Brain microvascular endothelial cell (primary cell): ENCODE measurements at regions not wholly inside any gene's neighbourhood (a gene's known extent, or its start where the extent isn't known, plus 50 kb on each side); places are given as distances from the start of the nearest gene placed in this dataset.

Source experiments
- DNase-seq: peaks from one replicate; pipeline ENCODE4 v3.0.0-alpha.2; 2020
- H3K27ac ChIP-seq: fragments of 250-450 bp; sonication (Bioruptor Pico); 2 replicates; pipeline ENCODE4 v1.5.1; 2020; ENCODE audit warnings: mild to moderate bottlenecking, moderate library complexity
- H3K27me3 ChIP-seq: fragments of 250-450 bp; sonication (Bioruptor Pico); replicated peaks from 2 replicates; pipeline ENCODE4 v1.5.1; 2020; ENCODE audit warnings: mild to moderate bottlenecking
- H3K36me3 ChIP-seq: fragments of 250-450 bp; sonication (Bioruptor Pico); replicated peaks from 2 replicates; pipeline ENCODE4 v1.5.1; 2020; ENCODE audit warnings: mild to moderate bottlenecking
- H3K4me3 ChIP-seq: 2 replicates; pipeline ENCODE4 v1.5.1; 2011; ENCODE audit warnings: low read depth, mild to moderate bottlenecking, control low read depth, low read length, moderate library complexity
- CTCF ChIP-seq: IDR thresholded peaks from 2 replicates; pipeline ENCODE4 v1.5.1; 2011; ENCODE audit warnings: low read depth, mild to moderate bottlenecking, moderate library complexity, low read length, control low read depth, inconsistent platforms; ENCODE audit errors: missing control alignments
- in situ Hi-C: cut with HindIII; loops from 2 replicates; pipeline ENCODE4 v1.10.0; 2017; ENCODE audit warnings: low sequenced_read_pairs, low pct_ligation_motif_present

DNA sequence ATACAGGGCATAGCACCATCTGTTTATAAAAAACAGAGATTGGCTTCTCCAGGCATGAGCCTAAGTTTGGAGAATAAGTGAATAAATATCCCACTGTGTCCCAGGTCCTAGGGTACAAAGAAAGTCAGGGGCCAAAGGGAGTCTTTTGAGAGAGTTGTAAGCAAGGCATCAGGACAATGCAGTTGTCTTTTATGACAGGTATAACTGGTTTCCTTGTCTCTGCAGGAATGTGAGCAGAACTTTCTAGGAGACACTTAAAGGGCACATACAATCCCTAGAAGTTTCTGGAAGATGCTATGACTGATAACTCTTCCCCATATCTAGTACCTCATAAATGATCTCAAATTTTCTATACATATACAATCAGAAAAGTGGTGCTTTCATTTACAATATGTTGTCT is 245.6 kb upstream of the RGMB start:
- TF ChIP-seq CTCF: no peak
- no peaks in the 10 kb centered on the region for H3K27me3 ChIP-seq
- no peak overlapping the region for H3K27ac ChIP-seq
- in situ Hi-C loops: no loop called here
- no peak overlapping the region for H3K4me3 ChIP-seq
- no peak for DNase-seq
- H3K36me3 ChIP-seq: no peaks in the 10 kb centered on the region

- TF ChIP-seq CTCF: no peak
- no peak overlapping the region for H3K27ac ChIP-seq
- DNase-seq: no peak
- in situ Hi-C loops: no loop called here
- H3K27me3 ChIP-seq: no peaks in the 10 kb centered on the region
- H3K36me3 ChIP-seq: no peaks in the 10 kb centered on the region
- no peak overlapping the region for H3K4me3 ChIP-seq
These were observed 244.1 kb upstream of the RGMB start for GRCh38 chr5:98529321-98529720.

- H3K27me3 ChIP-seq: no peaks in the 10 kb centered on the region
- H3K27ac ChIP-seq: no peak overlapping the region
- no peak for DNase-seq
- TF ChIP-seq CTCF: no peak
- no peaks in the 10 kb centered on the region for H3K36me3 ChIP-seq
- in situ Hi-C loops: no loop called here
- no peak overlapping the region for H3K4me3 ChIP-seq
These were observed 243.2 kb upstream of the RGMB start for GRCh38 chr5:98530224-98530623.

- in situ Hi-C loops: no loop called here
- no peak overlapping the region for H3K27ac ChIP-seq
- H3K27me3 ChIP-seq: no peaks in the 10 kb centered on the region
- H3K36me3 ChIP-seq: no peaks in the 10 kb centered on the region
- no peak overlapping the region for H3K4me3 ChIP-seq
- no peak for DNase-seq
- TF ChIP-seq CTCF: no peak
These were observed 237.6 kb upstream of the RGMB start for GRCh38 chr5:98535901-98536300.

DNA sequence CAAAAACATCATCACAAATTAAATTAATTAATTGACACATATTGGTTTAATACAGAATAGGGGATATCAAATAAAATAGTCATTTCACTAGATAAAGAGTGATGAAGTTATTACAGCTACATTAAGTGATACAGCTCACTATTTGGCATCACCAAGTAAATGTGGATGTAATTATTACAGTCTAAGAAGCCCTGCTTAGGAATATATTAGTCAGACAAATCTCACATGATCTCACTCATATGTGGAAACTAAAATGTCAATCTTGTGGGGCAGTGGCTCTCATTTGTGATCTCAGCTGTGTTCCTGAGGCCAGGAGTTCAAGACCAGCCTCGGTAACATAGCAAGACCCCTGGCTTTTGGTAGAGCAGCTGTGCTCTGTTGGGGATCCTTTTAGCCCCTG is 233.4 kb upstream of the RGMB start:
- H3K27me3 ChIP-seq: no peaks in the 10 kb centered on the region
- no peak overlapping the region for H3K4me3 ChIP-seq
- TF ChIP-seq CTCF: no peak
- in situ Hi-C loops: no loop called here
- no peaks in the 10 kb centered on the region for H3K36me3 ChIP-seq
- no peak for DNase-seq
- no peak overlapping the region for H3K27ac ChIP-seq

DNA sequence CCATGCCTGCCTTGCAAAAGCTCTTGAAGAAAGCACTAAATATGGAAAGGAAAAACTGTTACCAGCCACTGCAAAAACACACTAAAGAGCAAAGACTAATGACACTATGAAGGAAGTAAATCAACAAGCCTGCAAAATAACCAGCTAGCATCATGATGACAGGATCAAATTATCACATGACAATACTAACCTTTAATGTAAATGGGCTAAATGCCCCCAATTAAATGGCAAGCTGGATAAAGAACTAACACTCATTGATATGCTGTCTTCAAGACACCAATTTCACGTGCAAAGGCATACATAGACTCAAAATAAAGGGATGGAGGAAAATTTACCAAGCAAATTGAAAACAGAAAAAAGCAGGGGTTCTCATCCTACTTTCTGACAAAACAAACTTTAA is 231.8 kb upstream of the RGMB start:
- H3K4me3 ChIP-seq: no peak overlapping the region
- no peak for DNase-seq
- in situ Hi-C loops: no loop called here
- H3K27ac ChIP-seq: no peak overlapping the region
- no peaks in the 10 kb centered on the region for H3K27me3 ChIP-seq
- no peak for TF ChIP-seq CTCF
- no peaks in the 10 kb centered on the region for H3K36me3 ChIP-seq
